K562 (cell line): ENCODE measurements at regions not wholly inside any gene's neighbourhood (a gene's known extent, or its start where the extent isn't known, plus 50 kb on each side); places are given as distances from the start of the nearest gene placed in this dataset.

Experiments used
- ATAC-seq: fragments of 200-7000 bp; cut with Tn5 transposase; 3 replicates; pipeline ENCODE4 v1.9.1; 2020; ENCODE audit warnings: moderate library complexity
- BruUV-seq: library from RNA; stranded (reverse); fragments of 400-500 nt; replicated peaks from 2 replicates; lab custom pipeline; 2021; lab: Mats Ljungman, UMichigan
- CTCF ChIA-PET: fragments of 300-600 bp; formaldehyde crosslinking; extraction: SDS; loops from one replicate; lab custom pipeline; 2021; ENCODE audit warnings: low intra/inter-chr PET ratio; lab: Yijun Ruan, JAX
- POLR2A ChIA-PET: fragments of 300-600, 350-650 bp; sonication (Branson Sonifier 250); formaldehyde crosslinking; extraction: SDS; loops from one replicate; lab custom pipeline; 2021; ENCODE audit warnings: antibody characterized with exemption, inconsistent platforms; lab: Yijun Ruan, JAX
- DNase-seq, 4 experiments: peaks; one replicate each; pipeline versions ENCODE4 v3.0.0 to v3.0.0-alpha.2; 2011 to 2018; ENCODE audit warnings: low spot score in 3 of 4, mixed read lengths in 3 of 4; ENCODE audit errors: extremely low read depth in 1 of 4
- FAIRE-seq: peaks from 2 replicates; lab custom pipeline; 2011; peaks lifted over from hg19 to GRCh38; lab: Jason Lieb, UNC
- H2AFZ ChIP-seq: 2 replicates; pipeline ENCODE4 v1.6.0; 2011; ENCODE audit warnings: low read depth, low read length, control low read depth, inconsistent platforms
- H3K27ac ChIP-seq: fragments of 200-600 bp; 3 replicates; pipeline ENCODE4 v1.8.0; 2011; ENCODE audit warnings: low read depth, mild to moderate bottlenecking, control low read depth, inconsistent platforms, low read length, moderate library complexity, mixed read lengths; ENCODE audit errors: extremely low read depth
- H3K27me3 ChIP-seq, 2 experiments: fragments of 300-600 bp in 1 of 2; 2 replicates in 1 of 2; 3 replicates in 1 of 2; pipeline versions ENCODE4 v1.6.0 to v1.8.0; 2011; ENCODE audit warnings: inconsistent platforms in 2 of 2, low read length in 2 of 2, mild to moderate bottlenecking in 1 of 2, mixed read lengths in 1 of 2, moderate library complexity in 1 of 2; ENCODE audit not compliant: control insufficient read depth in 2 of 2, insufficient read depth in 2 of 2
- H3K36me3 ChIP-seq: fragments of 300-600 bp; 3 replicates; pipeline ENCODE4 v1.8.0; 2011; ENCODE audit warnings: mild to moderate bottlenecking, low read length, inconsistent platforms; ENCODE audit not compliant: control insufficient read depth, insufficient read depth
- H3K4me1 ChIP-seq, 2 experiments: fragments of 200-600 bp in 1 of 2; replicated peaks in 1 of 2; 2 replicates in 1 of 2; 3 replicates in 1 of 2; pipeline versions ENCODE4 v1.5.1 to v1.8.0; 2011; ENCODE audit warnings: inconsistent platforms in 2 of 2, low read length in 2 of 2, mild to moderate bottlenecking in 1 of 2, mixed read lengths in 1 of 2, moderate library complexity in 1 of 2; ENCODE audit not compliant: control insufficient read depth in 2 of 2, insufficient read depth in 2 of 2
- H3K4me2 ChIP-seq: 2 replicates; pipeline ENCODE4 v1.6.1; 2011; ENCODE audit warnings: low read length, control low read depth, inconsistent platforms, mixed read lengths; ENCODE audit not compliant: insufficient read depth
- H3K4me3 ChIP-seq: fragments of 200-600 bp; sonication (generic), shearing (Covaris generic); 2 replicates; pipeline ENCODE4 v1.5.1; 2016; ENCODE audit warnings: control low read depth, inconsistent platforms
- H3K79me2 ChIP-seq: fragments of 200-600 bp; 3 replicates; pipeline ENCODE4 v1.8.0; 2011; ENCODE audit warnings: low read length, inconsistent platforms; ENCODE audit not compliant: control insufficient read depth, insufficient read depth
- H3K9ac ChIP-seq, 2 experiments: 2 replicates each; pipeline versions ENCODE4 v1.6.0 to v1.6.1; 2011; ENCODE audit warnings: low read depth in 2 of 2, low read length in 2 of 2, control low read depth in 1 of 2, inconsistent platforms in 1 of 2, mild to moderate bottlenecking in 1 of 2, mixed read lengths in 1 of 2; ENCODE audit not compliant: insufficient read depth in 1 of 2
- H3K9me1 ChIP-seq: one replicate; pipeline ENCODE4 v1.6.0; 2011; ENCODE audit warnings: inconsistent platforms, mild to moderate bottlenecking, low read length, moderate library complexity; ENCODE audit not compliant: control insufficient read depth, insufficient read depth
- H3K9me3 ChIP-seq: replicated peaks from 2 replicates; pipeline ENCODE4 v1.5.1; 2011; ENCODE audit warnings: low read depth, low read length, inconsistent platforms; ENCODE audit not compliant: control insufficient read depth, insufficient read depth
- H4K20me1 ChIP-seq: replicated peaks from 2 replicates; pipeline ENCODE4 v1.6.1; 2011; ENCODE audit warnings: low read length, inconsistent platforms, mixed read lengths; ENCODE audit not compliant: control insufficient read depth, insufficient read depth
- CBFA2T3 ChIP-seq: fragments of 450-650 bp; IDR thresholded peaks from 2 replicates; pipeline ENCODE4 v1.6.1; 2017
- CSDE1 ChIP-seq, 2 experiments: fragments of 450-650 bp; IDR thresholded peaks; 2 replicates each; pipeline ENCODE4 v1.6.1; 2016; ENCODE audit warnings: mild to moderate bottlenecking in 1 of 2
- EGR1 ChIP-seq: fragments of 450-650 bp; conservative IDR thresholded peaks from 2 replicates; pipeline ENCODE4 v1.6.1; 2017; ENCODE audit warnings: mild to moderate bottlenecking
- SMARCA4 ChIP-seq: fragments of 450-650 bp; IDR thresholded peaks from 2 replicates; pipeline ENCODE4 v1.6.1; 2016
- STAG1 ChIP-seq: sonication (generic); formaldehyde crosslinking; IDR thresholded peaks from 2 replicates; pipeline ENCODE4 v1.5.0; 2020; ENCODE audit warnings: missing genetic modification reagents, borderline replicate concordance
- ZSCAN29 ChIP-seq: fragments of 450-650 bp; IDR thresholded peaks from 2 replicates; pipeline ENCODE4 v1.6.1; 2017
- WGBS: fragments of 100-300 bp; shearing (Covaris generic); methylation state at CpG from one replicate; pipeline ENCODE4 v1.1.6; 2016; ENCODE audit warnings: low coverage, mixed read lengths; ENCODE audit not compliant: insufficient coverage; ENCODE audit errors: missing lambda C conversion rate; 5-methylcytosine and 5-hydroxymethylcytosine counted together
- in situ Hi-C: fragments of 300-500 bp; cut with MboI; formaldehyde crosslinking; loops from 4 replicates; pipeline ENCODE4 v1.15.0; 2018; ENCODE audit warnings: inconsistent platforms, mixed read lengths
- intact Hi-C: fragments of 100-400 bp; cut with micrococcal nuclease; formaldehyde crosslinking; loops from 2 replicates; pipeline ENCODE4 v1.14.2; 2022
- TF ChIP-seq, protein P1 (sequence below): fragments of 250-450 bp; sonication (Bioruptor Pico); IDR thresholded peaks from 2 replicates; pipeline ENCODE4 v1.9.0; 2021; ENCODE audit warnings: mild to moderate bottlenecking, inconsistent platforms

DNA sequence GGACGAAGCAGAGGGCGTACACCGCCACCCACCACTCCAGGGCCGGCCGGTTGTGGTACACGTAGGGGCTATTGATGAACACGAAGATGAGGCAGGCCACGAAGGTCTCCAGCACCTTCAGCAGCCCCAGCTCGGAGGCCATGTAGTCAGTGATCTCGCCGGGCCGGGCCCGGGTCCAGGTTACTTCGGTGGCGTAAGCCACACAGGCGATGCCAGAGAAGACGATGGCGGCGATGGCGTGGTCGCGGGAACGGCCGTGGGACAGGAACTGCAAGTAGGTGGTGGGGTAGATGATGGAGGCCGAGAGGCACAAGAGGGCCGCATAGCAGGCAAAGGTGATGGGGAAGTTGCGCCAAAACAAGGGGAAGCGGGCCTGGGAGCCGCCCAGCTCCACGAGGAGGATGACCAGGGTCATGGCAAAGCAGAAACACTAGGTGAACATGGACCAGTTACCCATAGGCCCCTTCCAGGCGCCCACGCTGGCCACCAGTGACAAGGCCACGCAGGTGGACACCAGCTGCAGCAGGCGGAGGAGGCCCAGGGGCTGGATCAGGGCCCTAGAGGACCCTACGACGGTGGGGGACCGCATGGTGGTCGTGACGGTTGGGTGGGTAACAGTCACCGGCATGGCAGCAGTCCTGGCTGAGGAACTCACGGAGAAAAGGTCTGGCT lies 128.4 kb upstream of the FAM98A start (continued):
- TF ChIP-seq, protein P1, sequence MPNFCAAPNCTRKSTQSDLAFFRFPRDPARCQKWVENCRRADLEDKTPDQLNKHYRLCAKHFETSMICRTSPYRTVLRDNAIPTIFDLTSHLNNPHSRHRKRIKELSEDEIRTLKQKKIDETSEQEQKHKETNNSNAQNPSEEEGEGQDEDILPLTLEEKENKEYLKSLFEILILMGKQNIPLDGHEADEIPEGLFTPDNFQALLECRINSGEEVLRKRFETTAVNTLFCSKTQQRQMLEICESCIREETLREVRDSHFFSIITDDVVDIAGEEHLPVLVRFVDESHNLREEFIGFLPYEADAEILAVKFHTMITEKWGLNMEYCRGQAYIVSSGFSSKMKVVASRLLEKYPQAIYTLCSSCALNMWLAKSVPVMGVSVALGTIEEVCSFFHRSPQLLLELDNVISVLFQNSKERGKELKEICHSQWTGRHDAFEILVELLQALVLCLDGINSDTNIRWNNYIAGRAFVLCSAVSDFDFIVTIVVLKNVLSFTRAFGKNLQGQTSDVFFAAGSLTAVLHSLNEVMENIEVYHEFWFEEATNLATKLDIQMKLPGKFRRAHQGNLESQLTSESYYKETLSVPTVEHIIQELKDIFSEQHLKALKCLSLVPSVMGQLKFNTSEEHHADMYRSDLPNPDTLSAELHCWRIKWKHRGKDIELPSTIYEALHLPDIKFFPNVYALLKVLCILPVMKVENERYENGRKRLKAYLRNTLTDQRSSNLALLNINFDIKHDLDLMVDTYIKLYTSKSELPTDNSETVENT (CRISPR knock-in tag) = no peak
- TF ChIP-seq CSDE1 (IDR thresholded peaks at IDR 0.05) (no peak), ZSCAN29 (no peak)
- TF ChIP-seq, all 486 proteins: peak for 0

DNA sequence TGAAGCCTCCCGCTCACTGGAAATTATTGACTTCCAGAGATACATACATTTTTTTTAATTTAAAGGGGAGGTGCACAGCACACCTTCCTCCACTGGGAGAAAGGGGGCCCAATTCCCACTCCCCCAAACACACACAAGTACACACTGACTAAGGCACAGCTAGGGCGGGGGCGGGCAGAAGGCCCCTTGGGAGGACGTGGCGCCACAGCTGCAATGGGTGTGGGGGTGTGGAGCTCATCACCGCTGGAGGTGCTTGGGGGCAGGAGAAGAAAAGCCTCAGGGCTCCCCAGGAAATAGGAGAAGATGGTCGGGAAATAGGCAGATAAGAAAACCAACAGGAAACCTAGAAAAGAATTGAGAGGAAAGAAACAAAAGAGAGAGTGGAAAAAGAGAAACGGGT lies 127.3 kb upstream of the FAM98A start:
- Histone ChIP-seq H3K36me3 (no peaks in the 10 kb centered on the region), H3K79me2 (no peaks in the 10 kb centered on the region), H3K9ac (no peak overlapping the region), H3K4me1 (peaks cover 0 to 13% of the 10 kb centered on the region in 2 experiments; a peak in 3 of 5 replicates), H3K27me3 (peaks cover 0 to 7% of the 10 kb centered on the region in 2 experiments; a peak in 2 of 5 replicates), H3K9me1 (no peaks in the 10 kb centered on the region), H3K4me2 (no peak overlapping the region), H2AFZ (peak overlapping the region; percentile 65)
- intact Hi-C loops = no loop called here
- CTCF ChIA-PET = no interaction called here
- POLR2A ChIA-PET = no interaction called here
- 9% methylated on average over 5 of the region's 8 CpGs for WGBS
- no TSS peak for BruUV-seq
- FAIRE-seq = peak; percentile 42
- TF ChIP-seq CBFA2T3 (peak; percentile 36; the same call in 1 of the 2 replicates), SMARCA4 (0 out of 2 replicates have a peak, but pooled peaks have one; percentile 13), EGR1 (peak; percentile 80), STAG1 (no peak)
- TF ChIP-seq, all 486 proteins: peak for 3
- peak; percentile 62 for ATAC-seq
- in situ Hi-C loops = no loop called here
- Histone ChIP-seq H3K9me3 (no peaks in the 10 kb centered on the region), H4K20me1 (no peaks in the 10 kb centered on the region), H3K4me3 (no peak overlapping the region), H3K27ac (no peak overlapping the region)
- DNase-seq = peak in 3 of 4 experiments; percentile 14 to 38 (median 22)
